ENCODE measurements at regions not wholly inside any gene's neighbourhood (a gene's known extent, or its start where the extent isn't known, plus 50 kb on each side); places are given as distances from the start of the nearest gene placed in this dataset.
A peak's percentile ranks its signal among the peaks of the same experiment; 100 is the strongest.

DNA sequence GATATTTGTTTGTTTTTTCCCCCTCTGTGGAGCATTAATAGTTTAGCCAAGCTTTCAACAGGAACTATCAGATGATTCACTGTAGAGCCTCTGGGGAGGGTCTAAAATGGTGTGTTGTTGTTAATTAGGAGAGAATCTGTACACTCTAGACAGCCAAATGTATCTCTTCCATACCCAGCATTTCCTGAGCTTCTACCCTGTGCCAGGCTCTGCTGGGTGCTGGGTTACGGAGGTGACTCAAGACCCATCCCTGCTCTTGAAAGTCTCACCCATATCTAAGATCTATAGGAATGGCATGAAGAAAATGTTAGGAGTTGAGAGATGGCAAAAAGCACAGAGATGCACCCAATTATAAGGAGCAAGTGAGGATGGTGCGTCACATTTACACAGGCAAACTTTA lies 245.8 kb downstream of the C12orf75 start:
- intact Hi-C loops (cut with micrococcal nuclease) = no loop called here
- TF ChIP-seq, protein P1, sequence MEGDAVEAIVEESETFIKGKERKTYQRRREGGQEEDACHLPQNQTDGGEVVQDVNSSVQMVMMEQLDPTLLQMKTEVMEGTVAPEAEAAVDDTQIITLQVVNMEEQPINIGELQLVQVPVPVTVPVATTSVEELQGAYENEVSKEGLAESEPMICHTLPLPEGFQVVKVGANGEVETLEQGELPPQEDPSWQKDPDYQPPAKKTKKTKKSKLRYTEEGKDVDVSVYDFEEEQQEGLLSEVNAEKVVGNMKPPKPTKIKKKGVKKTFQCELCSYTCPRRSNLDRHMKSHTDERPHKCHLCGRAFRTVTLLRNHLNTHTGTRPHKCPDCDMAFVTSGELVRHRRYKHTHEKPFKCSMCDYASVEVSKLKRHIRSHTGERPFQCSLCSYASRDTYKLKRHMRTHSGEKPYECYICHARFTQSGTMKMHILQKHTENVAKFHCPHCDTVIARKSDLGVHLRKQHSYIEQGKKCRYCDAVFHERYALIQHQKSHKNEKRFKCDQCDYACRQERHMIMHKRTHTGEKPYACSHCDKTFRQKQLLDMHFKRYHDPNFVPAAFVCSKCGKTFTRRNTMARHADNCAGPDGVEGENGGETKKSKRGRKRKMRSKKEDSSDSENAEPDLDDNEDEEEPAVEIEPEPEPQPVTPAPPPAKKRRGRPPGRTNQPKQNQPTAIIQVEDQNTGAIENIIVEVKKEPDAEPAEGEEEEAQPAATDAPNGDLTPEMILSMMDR (IDR thresholded peaks at IDR 0.05; ENCODE audit: borderline replicate concordance) = no peak
- no peak overlapping the region for H3K4me3 ChIP-seq
- H3K27me3 ChIP-seq (ENCODE audit: low read depth) = no peaks in the 10 kb centered on the region
- no peak overlapping the region for H3K27ac ChIP-seq (replicated peaks)
- DNase-seq = no peak
- H3K4me1 ChIP-seq = peaks cover 20% of the 10 kb centered on the region
- no peaks in the 10 kb centered on the region for H3K9me3 ChIP-seq (replicated peaks)
- no peaks in the 10 kb centered on the region for H3K36me3 ChIP-seq

DNA sequence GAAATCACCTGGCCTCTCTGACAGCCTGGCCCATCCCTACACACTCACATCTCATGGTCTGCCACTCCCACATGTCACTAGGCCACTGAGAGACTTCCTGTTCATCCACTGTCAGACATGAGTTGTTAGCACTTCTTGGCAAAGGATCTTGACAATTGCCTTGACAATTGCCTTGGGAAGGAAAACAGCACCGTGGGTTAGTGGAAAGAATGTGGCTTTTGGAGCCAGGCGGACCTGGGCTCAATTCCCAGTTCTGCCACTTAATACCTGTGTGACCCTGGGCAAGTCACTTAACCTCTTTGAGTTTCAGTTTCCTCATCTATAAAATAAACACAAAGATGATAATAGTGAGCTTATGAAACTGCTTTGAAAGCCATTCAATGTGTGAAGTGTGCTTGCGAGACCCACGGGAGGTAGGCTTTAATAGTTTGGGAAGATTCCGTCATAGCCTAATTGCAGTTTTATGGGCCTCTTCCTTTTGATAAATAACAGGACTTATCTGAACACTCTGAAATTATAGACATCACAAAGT lies 250.4 kb downstream of the C12orf75 start:
- TF ChIP-seq, protein P1 (IDR thresholded peaks at IDR 0.05; ENCODE audit: borderline replicate concordance) = no peak

GRCh38 chr12:105581420-105581819 lies 250.9 kb downstream of the C12orf75 start:
- H3K4me1 ChIP-seq = peaks cover 4% of the 10 kb centered on the region
- no peaks in the 10 kb centered on the region for H3K36me3 ChIP-seq
- no peaks in the 10 kb centered on the region for H3K27me3 ChIP-seq (ENCODE audit: low read depth)
- peak overlapping the region; percentile 11 for H3K27ac ChIP-seq (replicated peaks)
- TF ChIP-seq, protein P1 (IDR thresholded peaks at IDR 0.05; ENCODE audit: borderline replicate concordance) = no peak
- H3K4me3 ChIP-seq = no peak overlapping the region
- DNase-seq = no peak
- H3K9me3 ChIP-seq (replicated peaks) = no peaks in the 10 kb centered on the region
- intact Hi-C loops (cut with micrococcal nuclease) = no loop called here

More for the DNA sequence above, 250.4 kb downstream of the C12orf75 start:
- DNase-seq = no peak
- intact Hi-C loops (cut with micrococcal nuclease) = no loop called here
- peak overlapping the region; percentile 11 for H3K27ac ChIP-seq (replicated peaks)
- no peak overlapping the region for H3K4me3 ChIP-seq
- H3K27me3 ChIP-seq (ENCODE audit: low read depth) = no peaks in the 10 kb centered on the region
- no peaks in the 10 kb centered on the region for H3K9me3 ChIP-seq (replicated peaks)
- no peaks in the 10 kb centered on the region for H3K36me3 ChIP-seq
- H3K4me1 ChIP-seq = peaks cover 4% of the 10 kb centered on the region

GRCh38 chr12:105585107-105585506 lies 254.6 kb downstream of the C12orf75 start:
- Histone ChIP-seq H3K4me1 (peaks cover 8% of the 10 kb centered on the region), H3K27ac (replicated peaks) (no peak overlapping the region), H3K9me3 (replicated peaks) (no peaks in the 10 kb centered on the region), H3K27me3 (ENCODE audit: low read depth) (no peaks in the 10 kb centered on the region), H3K4me3 (no peak overlapping the region), H3K36me3 (no peaks in the 10 kb centered on the region)
- TF ChIP-seq, protein P1 (IDR thresholded peaks at IDR 0.05; ENCODE audit: borderline replicate concordance) = no peak
- no peak for DNase-seq
- intact Hi-C loops (cut with micrococcal nuclease) = no loop called here

GRCh38 chr12:105587237-105587636 lies 256.7 kb downstream of the C12orf75 start:
- peaks cover 5% of the 10 kb centered on the region for H3K4me1 ChIP-seq
- TF ChIP-seq, protein P1 (IDR thresholded peaks at IDR 0.05; ENCODE audit: borderline replicate concordance) = no peak
- H3K36me3 ChIP-seq = no peaks in the 10 kb centered on the region
- H3K27me3 ChIP-seq (ENCODE audit: low read depth) = no peaks in the 10 kb centered on the region
- no peaks in the 10 kb centered on the region for H3K9me3 ChIP-seq (replicated peaks)
- intact Hi-C loops (cut with micrococcal nuclease) = no loop called here
- DNase-seq = no peak
- H3K4me3 ChIP-seq = no peak overlapping the region
- H3K27ac ChIP-seq (replicated peaks) = peak overlapping the region; percentile 59
